ENCODE measurements at regions not wholly inside any gene's neighbourhood (a gene's known extent, or its start where the extent isn't known, plus 50 kb on each side); places are given as distances from the start of the nearest gene placed in this dataset.

GRCh38 chr3:193905541-193906396, 230.2 kb upstream of the HES1 start:
- Histone ChIP-seq H3F3A (ENCODE audit: control insufficient read depth, insufficient read depth) (no peaks in the 10 kb centered on the region), H3K4me3 (ENCODE audit: low read length) (no peak overlapping the region), H3K4me2 (ENCODE audit: low read length) (no peak overlapping the region), H3K9me2 (replicated peaks; ENCODE audit: control insufficient read depth, low read length) (no peaks in the 10 kb centered on the region), H3K27ac (ENCODE audit: low read depth, low read length) (no peak overlapping the region), H3K9me3 (ENCODE audit: control insufficient read depth, insufficient read depth, low read length) (no peaks in the 10 kb centered on the region), H3K36me3 (ENCODE audit: control insufficient read depth, low read length) (no peaks in the 10 kb centered on the region), H3K79me2 (ENCODE audit: control insufficient read depth, low read length) (no peaks in the 10 kb centered on the region), H4K20me1 (ENCODE audit: control insufficient read depth, insufficient read depth, low read depth, low read length) (no peaks in the 10 kb centered on the region), H3K27me3 (ENCODE audit: control insufficient read depth, low read length) (peaks cover 15% of the 10 kb centered on the region; the same call in 1 of the 2 replicates), H3K4me1 (ENCODE audit: control insufficient read depth, low read length) (peaks cover 10% of the 10 kb centered on the region)
- TF ChIP-seq EZH2phosphoT487 (IDR thresholded peaks at IDR 0.05; ENCODE audit: borderline replicate concordance, low read length) = no peak
- TF ChIP-seq, protein P1, sequence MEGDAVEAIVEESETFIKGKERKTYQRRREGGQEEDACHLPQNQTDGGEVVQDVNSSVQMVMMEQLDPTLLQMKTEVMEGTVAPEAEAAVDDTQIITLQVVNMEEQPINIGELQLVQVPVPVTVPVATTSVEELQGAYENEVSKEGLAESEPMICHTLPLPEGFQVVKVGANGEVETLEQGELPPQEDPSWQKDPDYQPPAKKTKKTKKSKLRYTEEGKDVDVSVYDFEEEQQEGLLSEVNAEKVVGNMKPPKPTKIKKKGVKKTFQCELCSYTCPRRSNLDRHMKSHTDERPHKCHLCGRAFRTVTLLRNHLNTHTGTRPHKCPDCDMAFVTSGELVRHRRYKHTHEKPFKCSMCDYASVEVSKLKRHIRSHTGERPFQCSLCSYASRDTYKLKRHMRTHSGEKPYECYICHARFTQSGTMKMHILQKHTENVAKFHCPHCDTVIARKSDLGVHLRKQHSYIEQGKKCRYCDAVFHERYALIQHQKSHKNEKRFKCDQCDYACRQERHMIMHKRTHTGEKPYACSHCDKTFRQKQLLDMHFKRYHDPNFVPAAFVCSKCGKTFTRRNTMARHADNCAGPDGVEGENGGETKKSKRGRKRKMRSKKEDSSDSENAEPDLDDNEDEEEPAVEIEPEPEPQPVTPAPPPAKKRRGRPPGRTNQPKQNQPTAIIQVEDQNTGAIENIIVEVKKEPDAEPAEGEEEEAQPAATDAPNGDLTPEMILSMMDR (IDR thresholded peaks at IDR 0.05; ENCODE audit: low read depth, low read length, poor library complexity, severe bottlenecking) = no peak

DNA sequence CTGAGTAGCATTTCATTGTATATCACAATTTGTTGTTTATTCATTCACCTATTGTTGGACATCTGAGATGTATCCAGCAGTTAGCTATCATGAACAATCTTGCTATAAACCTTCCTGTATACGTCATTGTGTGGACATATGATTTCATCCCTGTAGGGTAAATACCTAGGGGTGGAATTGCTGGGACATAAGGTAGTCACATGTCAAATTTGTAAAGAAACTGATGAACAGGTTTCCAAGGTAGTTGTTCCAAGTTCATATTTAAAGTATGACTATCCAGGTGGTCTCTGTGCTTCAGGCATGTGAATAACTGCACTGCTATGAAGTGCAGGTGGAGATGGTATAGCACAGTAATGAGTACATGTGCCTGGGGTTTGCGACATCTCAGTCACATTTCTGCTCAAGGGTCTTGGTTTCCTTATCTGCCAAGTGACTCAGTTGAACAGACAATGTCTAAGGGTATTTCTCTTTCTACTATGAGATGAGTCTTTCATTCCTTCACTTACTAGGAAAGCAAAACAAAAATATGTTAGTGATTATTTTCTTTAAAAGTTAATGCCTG, 229.0 kb upstream of the HES1 start:
- H3K4me3 ChIP-seq (ENCODE audit: low read length) = no peak overlapping the region
- H3F3A ChIP-seq (ENCODE audit: control insufficient read depth, insufficient read depth) = no peaks in the 10 kb centered on the region
- no peaks in the 10 kb centered on the region for H3K36me3 ChIP-seq (ENCODE audit: control insufficient read depth, low read length)
- H3K27ac ChIP-seq (ENCODE audit: low read depth, low read length) = no peak overlapping the region
- TF ChIP-seq, protein P1 (IDR thresholded peaks at IDR 0.05; ENCODE audit: low read depth, low read length, poor library complexity, severe bottlenecking) = no peak
- TF ChIP-seq EZH2phosphoT487 (IDR thresholded peaks at IDR 0.05; ENCODE audit: borderline replicate concordance, low read length) = no peak
- H3K9me3 ChIP-seq (ENCODE audit: control insufficient read depth, insufficient read depth, low read length) = no peaks in the 10 kb centered on the region
- no peaks in the 10 kb centered on the region for H3K9me2 ChIP-seq (replicated peaks; ENCODE audit: control insufficient read depth, low read length)
- H3K4me2 ChIP-seq (ENCODE audit: low read length) = no peak overlapping the region
- peaks cover 14% of the 10 kb centered on the region; the same call in 1 of the 2 replicates for H3K27me3 ChIP-seq (ENCODE audit: control insufficient read depth, low read length)
- H3K4me1 ChIP-seq (ENCODE audit: control insufficient read depth, low read length) = peaks cover 10% of the 10 kb centered on the region
- H3K79me2 ChIP-seq (ENCODE audit: control insufficient read depth, low read length) = no peaks in the 10 kb centered on the region
- no peaks in the 10 kb centered on the region for H4K20me1 ChIP-seq (ENCODE audit: control insufficient read depth, insufficient read depth, low read depth, low read length)

DNA sequence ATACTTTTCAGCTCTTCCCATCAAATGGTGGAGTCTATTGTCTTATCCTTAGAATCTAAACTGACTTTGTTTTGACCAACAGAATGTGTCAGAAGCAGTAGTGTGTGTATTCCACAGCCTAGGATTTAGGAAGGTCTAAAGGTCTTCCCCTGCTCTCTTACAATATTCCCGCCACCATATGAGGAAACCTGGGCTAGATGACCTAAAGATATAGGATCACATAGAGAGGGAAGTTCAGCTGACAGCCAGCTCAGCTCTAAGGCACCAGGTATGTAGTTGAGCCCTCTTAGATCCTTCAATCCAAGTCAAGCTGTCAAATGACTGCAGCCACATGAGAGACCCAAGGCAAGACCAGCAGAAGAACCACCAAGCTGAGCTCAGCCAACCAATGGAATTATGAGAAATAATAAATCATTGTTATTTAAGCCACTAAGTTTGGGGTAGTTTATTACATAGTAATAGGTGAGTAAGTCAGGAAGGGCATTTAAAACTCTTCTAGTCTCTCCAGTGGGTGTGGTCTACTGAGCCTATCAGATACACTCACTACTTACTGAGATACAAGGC, 227.7 kb upstream of the HES1 start:
- Histone ChIP-seq H3K9me3 (ENCODE audit: control insufficient read depth, insufficient read depth, low read length) (no peaks in the 10 kb centered on the region), H3K27ac (ENCODE audit: low read depth, low read length) (no peak overlapping the region), H3K79me2 (ENCODE audit: control insufficient read depth, low read length) (no peaks in the 10 kb centered on the region), H3K4me2 (ENCODE audit: low read length) (no peak overlapping the region), H3K36me3 (ENCODE audit: control insufficient read depth, low read length) (no peaks in the 10 kb centered on the region), H3K9me2 (replicated peaks; ENCODE audit: control insufficient read depth, low read length) (no peaks in the 10 kb centered on the region), H3F3A (ENCODE audit: control insufficient read depth, insufficient read depth) (no peaks in the 10 kb centered on the region), H3K4me1 (ENCODE audit: control insufficient read depth, low read length) (peaks cover 10% of the 10 kb centered on the region), H4K20me1 (ENCODE audit: control insufficient read depth, insufficient read depth, low read depth, low read length) (no peaks in the 10 kb centered on the region), H3K4me3 (ENCODE audit: low read length) (no peak overlapping the region), H3K27me3 (ENCODE audit: control insufficient read depth, low read length) (peaks cover 8% of the 10 kb centered on the region; the same call in 1 of the 2 replicates)
- no peak for TF ChIP-seq EZH2phosphoT487 (IDR thresholded peaks at IDR 0.05; ENCODE audit: borderline replicate concordance, low read length)
- TF ChIP-seq, protein P1 (IDR thresholded peaks at IDR 0.05; ENCODE audit: low read depth, low read length, poor library complexity, severe bottlenecking) = no peak
